Tibial nerve (tissue), 4 donors: ENCODE measurements at regions not wholly inside any gene's neighbourhood (a gene's known extent, or its start where the extent isn't known, plus 50 kb on each side); places are given as distances from the start of the nearest gene placed in this dataset.

Experiments used
- EP300 ChIP-seq, 2 donors: sonication (generic); formaldehyde crosslinking; IDR thresholded peaks; one replicate each; pipeline ENCODE4 v1.6.1; 2017; ENCODE audit warnings: antibody characterized with exemption in 2 of 2, mild to moderate bottlenecking in 1 of 2
- POLR2A ChIP-seq, 2 donors: fragments of 450-650 bp; IDR thresholded peaks; one replicate each; pipeline ENCODE4 v1.6.1; 2017; ENCODE audit warnings: antibody characterized with exemption in 2 of 2, mild to moderate bottlenecking in 2 of 2, moderate library complexity in 2 of 2
- TF ChIP-seq, protein P1 (sequence below), 5 experiments: fragments of 200-600 bp in 3 of 5; fragments of 450-650 bp in 2 of 5; sonication (generic) in 3 of 5; IDR thresholded peaks; one replicate each; pipeline ENCODE4 v1.5.1; 2016 to 2019; ENCODE audit warnings: antibody characterized with exemption in 5 of 5, mild to moderate bottlenecking in 3 of 5, moderate library complexity in 2 of 5

DNA sequence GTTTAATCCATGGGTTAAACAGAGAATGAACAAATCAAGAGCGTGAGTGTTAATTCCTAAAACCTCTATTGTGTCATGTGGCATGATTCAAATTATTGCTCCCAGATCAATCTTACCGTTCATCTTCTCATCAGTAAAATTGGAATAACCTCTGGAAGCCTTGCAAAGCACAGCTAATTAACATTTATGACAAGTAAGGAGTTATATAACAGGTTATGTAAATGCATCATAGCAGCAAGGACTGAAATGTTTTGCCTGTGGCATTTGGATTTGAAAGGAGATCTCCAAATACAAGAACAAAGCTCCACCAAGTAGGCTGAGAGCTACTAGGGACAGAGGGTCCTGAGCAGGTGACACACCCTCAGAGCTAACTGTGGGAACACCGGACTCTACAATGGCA lies 502.9 kb upstream of the CELF2 start:
- TF ChIP-seq POLR2A (IDR thresholded peaks at IDR 0.05) (no peak), EP300 (IDR thresholded peaks at IDR 0.05) (no peak)
- TF ChIP-seq, protein P1, sequence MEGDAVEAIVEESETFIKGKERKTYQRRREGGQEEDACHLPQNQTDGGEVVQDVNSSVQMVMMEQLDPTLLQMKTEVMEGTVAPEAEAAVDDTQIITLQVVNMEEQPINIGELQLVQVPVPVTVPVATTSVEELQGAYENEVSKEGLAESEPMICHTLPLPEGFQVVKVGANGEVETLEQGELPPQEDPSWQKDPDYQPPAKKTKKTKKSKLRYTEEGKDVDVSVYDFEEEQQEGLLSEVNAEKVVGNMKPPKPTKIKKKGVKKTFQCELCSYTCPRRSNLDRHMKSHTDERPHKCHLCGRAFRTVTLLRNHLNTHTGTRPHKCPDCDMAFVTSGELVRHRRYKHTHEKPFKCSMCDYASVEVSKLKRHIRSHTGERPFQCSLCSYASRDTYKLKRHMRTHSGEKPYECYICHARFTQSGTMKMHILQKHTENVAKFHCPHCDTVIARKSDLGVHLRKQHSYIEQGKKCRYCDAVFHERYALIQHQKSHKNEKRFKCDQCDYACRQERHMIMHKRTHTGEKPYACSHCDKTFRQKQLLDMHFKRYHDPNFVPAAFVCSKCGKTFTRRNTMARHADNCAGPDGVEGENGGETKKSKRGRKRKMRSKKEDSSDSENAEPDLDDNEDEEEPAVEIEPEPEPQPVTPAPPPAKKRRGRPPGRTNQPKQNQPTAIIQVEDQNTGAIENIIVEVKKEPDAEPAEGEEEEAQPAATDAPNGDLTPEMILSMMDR (IDR thresholded peaks at IDR 0.05) = no peak
